H1 (cell line): ENCODE measurements at regions not wholly inside any gene's neighbourhood (a gene's known extent, or its start where the extent isn't known, plus 50 kb on each side); places are given as distances from the start of the nearest gene placed in this dataset.

Source experiments
- CTCF ChIA-PET: fragments of 300-600 bp; sonication (Branson Sonifier 250); formaldehyde crosslinking; loops from one replicate; lab custom pipeline; 2021; ENCODE audit not compliant: partially characterized antibody; lab: Charles Lee
- POLR2A ChIA-PET: fragments of 300-600 bp; sonication (Branson Sonifier 250); formaldehyde crosslinking; loops from one replicate; lab custom pipeline; 2021; ENCODE audit warnings: inconsistent platforms; ENCODE audit not compliant: partially characterized antibody; lab: Charles Lee
- DNase-seq, 2 experiments: peaks; one replicate each; pipeline versions ENCODE4 v3.0.0 to v3.0.0-alpha.2; 2010 to 2022; ENCODE audit warnings: low spot score in 2 of 2, low read depth in 1 of 2, mixed read lengths in 1 of 2
- FAIRE-seq: peaks from 2 replicates; lab custom pipeline; 2011; peaks lifted over from hg19 to GRCh38; lab: Jason Lieb, UNC
- H2AFZ ChIP-seq: 2 replicates; pipeline ENCODE4 v1.8.1; 2012; ENCODE audit warnings: low read length, inconsistent platforms
- H2AK5ac ChIP-seq: 2 replicates; pipeline ENCODE4 v1.6.1; 2013; ENCODE audit warnings: low read depth, low read length
- H2BK120ac ChIP-seq: replicated peaks from 2 replicates; pipeline ENCODE3; 2013; ENCODE audit warnings: low read depth, low read length, inconsistent platforms
- H2BK12ac ChIP-seq: 2 replicates; pipeline ENCODE4 v1.6.1; 2013; ENCODE audit warnings: low read depth, low read length
- H2BK15ac ChIP-seq: 2 replicates; pipeline ENCODE4 v1.6.1; 2013; ENCODE audit warnings: low read length
- H2BK20ac ChIP-seq: 2 replicates; pipeline ENCODE4 v1.6.1; 2013; ENCODE audit warnings: low read length
- H2BK5ac ChIP-seq: 2 replicates; pipeline ENCODE4 v1.6.1; 2013; ENCODE audit warnings: low read depth, low read length
- H3K14ac ChIP-seq: 2 replicates; pipeline ENCODE4 v1.6.1; 2013; ENCODE audit warnings: inconsistent platforms; ENCODE audit not compliant: insufficient read length
- H3K18ac ChIP-seq: 2 replicates; pipeline ENCODE4 v1.6.1; 2013; ENCODE audit warnings: low read length; ENCODE audit errors: extremely low read depth
- H3K23ac ChIP-seq: 2 replicates; pipeline ENCODE4 v1.6.1; 2013; ENCODE audit warnings: inconsistent platforms; ENCODE audit not compliant: insufficient read length
- H3K23me2 ChIP-seq: 2 replicates; pipeline ENCODE4 v1.6.1; 2013; ENCODE audit warnings: low read depth, low read length
- H3K27ac ChIP-seq: 2 replicates; pipeline ENCODE4 v1.6.1; 2011; ENCODE audit warnings: low read depth, low read length, inconsistent platforms
- H3K27me3 ChIP-seq, 4 experiments: replicated peaks in 1 of 4; 1 replicate in 1 of 4; 2 replicates in 3 of 4; pipeline versions ENCODE4 v1.6.1 to v1.8.1; 2011 to 2013; ENCODE audit warnings: low read length in 3 of 4, mild to moderate bottlenecking in 3 of 4, inconsistent platforms in 2 of 4, mixed read lengths in 2 of 4, moderate library complexity in 1 of 4; ENCODE audit not compliant: control insufficient read depth in 3 of 4, insufficient read depth in 3 of 4; ENCODE audit errors: extremely low read depth in 1 of 4
- H3K36me3 ChIP-seq, 4 experiments: 2 replicates each; pipeline versions ENCODE4 v1.6.1 to v1.8.1; 2011 to 2013; ENCODE audit warnings: mild to moderate bottlenecking in 4 of 4, low read length in 3 of 4, moderate library complexity in 2 of 4, control low read depth in 1 of 4, inconsistent platforms in 1 of 4; ENCODE audit not compliant: insufficient read depth in 4 of 4, control insufficient read depth in 2 of 4
- H3K4ac ChIP-seq: replicated peaks from 2 replicates; pipeline ENCODE3; 2013; ENCODE audit warnings: low read length, low read depth, mixed read lengths, inconsistent platforms; ENCODE audit not compliant: insufficient read length
- H3K4me1 ChIP-seq, 4 experiments: replicated peaks in 1 of 4; 1 replicate in 1 of 4; 2 replicates in 3 of 4; pipeline versions ENCODE4 v1.6.1 to v1.8.1; 2011 to 2013; ENCODE audit warnings: low read length in 3 of 4, inconsistent platforms in 2 of 4, mixed read lengths in 1 of 4; ENCODE audit not compliant: insufficient read depth in 4 of 4, control insufficient read depth in 3 of 4
- H3K4me2 ChIP-seq, 2 experiments: 2 replicates each; pipeline versions ENCODE4 v1.6.1 to v1.8.1; 2011 to 2013; ENCODE audit warnings: low read depth in 2 of 2, low read length in 2 of 2, control low read depth in 1 of 2, inconsistent platforms in 1 of 2, mild to moderate bottlenecking in 1 of 2; ENCODE audit not compliant: insufficient read depth in 1 of 2
- H3K4me3 ChIP-seq, 4 experiments: fragments of 200-600, 300-600 bp in 1 of 4; sonication (generic), shearing (Covaris generic), sonication (Bioruptor Twin) in 1 of 4; 2 replicates each; pipeline versions ENCODE4 v1.5.1 to v1.8.1; 2011 to 2016; ENCODE audit warnings: low read length in 4 of 4, low read depth in 3 of 4, control low read depth in 2 of 4, inconsistent platforms in 2 of 4, mild to moderate bottlenecking in 2 of 4, mixed read lengths in 1 of 4, moderate library complexity in 1 of 4; ENCODE audit not compliant: insufficient read depth in 2 of 4; ENCODE audit errors: extremely low read depth in 1 of 4
- H3K56ac ChIP-seq: replicated peaks from 2 replicates; pipeline ENCODE3; 2013; ENCODE audit warnings: low read depth, mild to moderate bottlenecking, mixed read lengths, low read length, inconsistent platforms; ENCODE audit not compliant: insufficient read length
- H3K79me1 ChIP-seq: 2 replicates; pipeline ENCODE4 v1.6.1; 2013; ENCODE audit warnings: low read depth, low read length, control low read depth
- H3K79me2 ChIP-seq, 2 experiments: 2 replicates each; pipeline versions ENCODE4 v1.6.1 to v1.8.1; 2012 to 2013; ENCODE audit warnings: low read length in 2 of 2, mild to moderate bottlenecking in 2 of 2, inconsistent platforms in 1 of 2; ENCODE audit not compliant: insufficient read depth in 2 of 2, control insufficient read depth in 1 of 2
- H3K9ac ChIP-seq, 4 experiments: replicated peaks in 1 of 4; 1 replicate in 1 of 4; 2 replicates in 3 of 4; pipeline versions ENCODE4 v1.6.1 to v1.8.1; 2011 to 2013; ENCODE audit warnings: low read depth in 3 of 4, low read length in 3 of 4, control low read depth in 2 of 4, mild to moderate bottlenecking in 2 of 4, moderate library complexity in 2 of 4, inconsistent platforms in 1 of 4; ENCODE audit errors: extremely low read depth in 1 of 4
- H3K9me3 ChIP-seq, 2 experiments: 2 replicates each; pipeline versions ENCODE4 v1.6.1 to v1.8.1; 2012 to 2013; ENCODE audit warnings: mild to moderate bottlenecking in 2 of 2, moderate library complexity in 2 of 2, control low read depth in 1 of 2, inconsistent platforms in 1 of 2, low read depth in 1 of 2, low read length in 1 of 2, mixed read lengths in 1 of 2; ENCODE audit not compliant: insufficient read depth in 2 of 2
- H4K20me1 ChIP-seq, 2 experiments: replicated peaks in 1 of 2; 2 replicates each; pipeline versions ENCODE3 to v1.8.1; 2011 to 2013; ENCODE audit warnings: inconsistent platforms in 2 of 2, low read length in 2 of 2, mild to moderate bottlenecking in 1 of 2; ENCODE audit not compliant: insufficient read depth in 2 of 2, control insufficient read depth in 1 of 2
- H4K5ac ChIP-seq: 2 replicates; pipeline ENCODE4 v1.6.1; 2013; ENCODE audit warnings: low read length, low read depth, mixed read lengths, inconsistent platforms; ENCODE audit not compliant: insufficient read length
- H4K8ac ChIP-seq: 2 replicates; pipeline ENCODE4 v1.8.0; 2013; ENCODE audit warnings: mild to moderate bottlenecking, moderate library complexity, low read length, inconsistent platforms; ENCODE audit not compliant: insufficient read depth; ENCODE audit errors: extremely low read depth
- H4K91ac ChIP-seq: replicated peaks from 2 replicates; pipeline ENCODE3; 2013; ENCODE audit warnings: low read length, mixed read lengths, inconsistent platforms; ENCODE audit not compliant: insufficient read length
- HDAC2 ChIP-seq, 2 experiments: fragments of 300-600 bp in 1 of 2; sonication (generic) in 1 of 2; IDR thresholded peaks; 2 replicates each; pipeline ENCODE4 v1.6.1; 2011 to 2012; ENCODE audit warnings: low read depth in 2 of 2, low read length in 2 of 2, mild to moderate bottlenecking in 2 of 2, moderate library complexity in 2 of 2, borderline replicate concordance in 1 of 2, inconsistent platforms in 1 of 2
- POU5F1 ChIP-seq: IDR thresholded peaks from 2 replicates; pipeline ENCODE4 v1.6.1; 2011; ENCODE audit warnings: low read depth, mild to moderate bottlenecking, low read length, moderate library complexity
- WGBS, 2 experiments: shearing (Covaris generic) in 1 of 2; methylation state at CpG; one replicate each; pipeline versions ENCODE4 v1.1.6 to v1.1.7; 2013 to 2015; ENCODE audit warnings: low lambda C conversion rate in 2 of 2, mixed read lengths in 2 of 2, inconsistent platforms in 1 of 2, low coverage in 1 of 2, missing lambda C conversion rate in 1 of 2; ENCODE audit not compliant: insufficient replicate concordance in 2 of 2, insufficient coverage in 1 of 2, insufficient read length in 1 of 2; ENCODE audit errors: extremely low coverage in 1 of 2, missing lambda C conversion rate in 1 of 2; 5-methylcytosine and 5-hydroxymethylcytosine counted together

DNA sequence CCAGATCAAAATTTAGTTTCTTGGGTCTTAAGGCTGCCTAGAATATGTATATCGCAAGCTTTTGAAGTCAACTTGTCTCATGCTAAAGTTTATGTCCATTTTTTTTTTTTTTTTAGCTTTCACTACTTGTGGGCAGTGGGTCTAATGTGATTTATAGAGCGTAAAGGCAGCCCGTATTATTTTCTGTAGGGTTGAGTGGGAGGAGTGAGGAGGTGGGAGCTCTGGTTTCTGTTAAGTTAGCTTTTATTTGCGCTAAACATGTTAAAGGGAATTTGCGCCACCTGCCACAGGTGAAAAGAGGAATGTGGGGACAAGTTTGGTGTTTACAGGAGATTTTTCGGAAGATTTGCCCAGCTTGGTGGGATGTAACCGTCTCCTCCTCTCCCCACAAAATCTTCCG, 234.2 kb downstream of the IL20RB start:
- Histone ChIP-seq H4K8ac (no peak overlapping the region), H3K23ac (no peak overlapping the region), H3K36me3 (no peaks in the 10 kb centered on the region), H2AK5ac (no peak overlapping the region), H3K9me3 (no peaks in the 10 kb centered on the region), H4K5ac (no peak overlapping the region), H3K4me1 (peaks cover 0 to 5% (median 0%) of the 10 kb centered on the region in 4 experiments; a peak in 2 of 7 replicates), H3K79me1 (no peaks in the 10 kb centered on the region), H3K56ac (no peak overlapping the region), H2BK5ac (no peak overlapping the region), H3K79me2 (no peaks in the 10 kb centered on the region), H3K4me2 (no peak overlapping the region), H3K4me3 (no peak overlapping the region), H2BK15ac (no peak overlapping the region), H4K91ac (no peak overlapping the region), H3K18ac (no peak overlapping the region), H2AFZ (no peak overlapping the region), H3K27ac (no peak overlapping the region), H3K27me3 (no peaks in the 10 kb centered on the region), H2BK12ac (no peak overlapping the region), H4K20me1 (no peaks in the 10 kb centered on the region), H2BK20ac (no peak overlapping the region), H3K23me2 (no peaks in the 10 kb centered on the region), H3K9ac (no peak overlapping the region), H2BK120ac (no peak overlapping the region), H3K4ac (no peak overlapping the region), H3K14ac (no peak overlapping the region)
- 84% methylated on average over 8 of the region's 8 CpGs; no CpG with 5 or more reads in 1 of the 2 experiments for WGBS, 2 experiments
- ChIA-PET CTCF (interaction anchor here (0.6 kb wide), 2 partner anchors 19 to 1722 kb away, joined by 5 read pairs; no protein-coding TSS in a partner anchor), POLR2A (no interaction called here)
- DNase-seq (no peak), FAIRE-seq (no peak)
- TF ChIP-seq HDAC2 (IDR thresholded peaks at IDR 0.05; ENCODE audit: borderline replicate concordance in 1 of 2, low read depth in 2 of 2, low read length in 2 of 2) (no peak), POU5F1 (no peak)
